H1 (cell line): ENCODE measurements at regions not wholly inside any gene's neighbourhood (a gene's known extent, or its start where the extent isn't known, plus 50 kb on each side); places are given as distances from the start of the nearest gene placed in this dataset.

Experiments
- CTCF ChIA-PET: fragments of 300-600 bp; sonication (Branson Sonifier 250); formaldehyde crosslinking; loops from one replicate; lab custom pipeline; 2021; ENCODE audit not compliant: partially characterized antibody; lab: Charles Lee
- POLR2A ChIA-PET: fragments of 300-600 bp; sonication (Branson Sonifier 250); formaldehyde crosslinking; loops from one replicate; lab custom pipeline; 2021; ENCODE audit warnings: inconsistent platforms; ENCODE audit not compliant: partially characterized antibody; lab: Charles Lee
- DNase-seq, 2 experiments: peaks; one replicate each; pipeline versions ENCODE4 v3.0.0 to v3.0.0-alpha.2; 2010 to 2022; ENCODE audit warnings: low spot score in 2 of 2, low read depth in 1 of 2, mixed read lengths in 1 of 2
- FAIRE-seq: peaks from 2 replicates; lab custom pipeline; 2011; peaks lifted over from hg19 to GRCh38; lab: Jason Lieb, UNC
- H2AFZ ChIP-seq: 2 replicates; pipeline ENCODE4 v1.8.1; 2012; ENCODE audit warnings: low read length, inconsistent platforms
- H2AK5ac ChIP-seq: 2 replicates; pipeline ENCODE4 v1.6.1; 2013; ENCODE audit warnings: low read depth, low read length
- H2BK120ac ChIP-seq: replicated peaks from 2 replicates; pipeline ENCODE3; 2013; ENCODE audit warnings: low read depth, low read length, inconsistent platforms
- H2BK12ac ChIP-seq: 2 replicates; pipeline ENCODE4 v1.6.1; 2013; ENCODE audit warnings: low read depth, low read length
- H2BK15ac ChIP-seq: 2 replicates; pipeline ENCODE4 v1.6.1; 2013; ENCODE audit warnings: low read length
- H2BK20ac ChIP-seq: 2 replicates; pipeline ENCODE4 v1.6.1; 2013; ENCODE audit warnings: low read length
- H2BK5ac ChIP-seq: 2 replicates; pipeline ENCODE4 v1.6.1; 2013; ENCODE audit warnings: low read depth, low read length
- H3K14ac ChIP-seq: 2 replicates; pipeline ENCODE4 v1.6.1; 2013; ENCODE audit warnings: inconsistent platforms; ENCODE audit not compliant: insufficient read length
- H3K18ac ChIP-seq: 2 replicates; pipeline ENCODE4 v1.6.1; 2013; ENCODE audit warnings: low read length; ENCODE audit errors: extremely low read depth
- H3K23ac ChIP-seq: 2 replicates; pipeline ENCODE4 v1.6.1; 2013; ENCODE audit warnings: inconsistent platforms; ENCODE audit not compliant: insufficient read length
- H3K23me2 ChIP-seq: 2 replicates; pipeline ENCODE4 v1.6.1; 2013; ENCODE audit warnings: low read depth, low read length
- H3K27ac ChIP-seq: 2 replicates; pipeline ENCODE4 v1.6.1; 2011; ENCODE audit warnings: low read depth, low read length, inconsistent platforms
- H3K27me3 ChIP-seq, 4 experiments: replicated peaks in 1 of 4; 1 replicate in 1 of 4; 2 replicates in 3 of 4; pipeline versions ENCODE4 v1.6.1 to v1.8.1; 2011 to 2013; ENCODE audit warnings: low read length in 3 of 4, mild to moderate bottlenecking in 3 of 4, inconsistent platforms in 2 of 4, mixed read lengths in 2 of 4, moderate library complexity in 1 of 4; ENCODE audit not compliant: control insufficient read depth in 3 of 4, insufficient read depth in 3 of 4; ENCODE audit errors: extremely low read depth in 1 of 4
- H3K36me3 ChIP-seq, 4 experiments: 2 replicates each; pipeline versions ENCODE4 v1.6.1 to v1.8.1; 2011 to 2013; ENCODE audit warnings: mild to moderate bottlenecking in 4 of 4, low read length in 3 of 4, moderate library complexity in 2 of 4, control low read depth in 1 of 4, inconsistent platforms in 1 of 4; ENCODE audit not compliant: insufficient read depth in 4 of 4, control insufficient read depth in 2 of 4
- H3K4ac ChIP-seq: replicated peaks from 2 replicates; pipeline ENCODE3; 2013; ENCODE audit warnings: low read length, low read depth, mixed read lengths, inconsistent platforms; ENCODE audit not compliant: insufficient read length
- H3K4me1 ChIP-seq, 4 experiments: replicated peaks in 1 of 4; 1 replicate in 1 of 4; 2 replicates in 3 of 4; pipeline versions ENCODE4 v1.6.1 to v1.8.1; 2011 to 2013; ENCODE audit warnings: low read length in 3 of 4, inconsistent platforms in 2 of 4, mixed read lengths in 1 of 4; ENCODE audit not compliant: insufficient read depth in 4 of 4, control insufficient read depth in 3 of 4
- H3K4me2 ChIP-seq, 2 experiments: 2 replicates each; pipeline versions ENCODE4 v1.6.1 to v1.8.1; 2011 to 2013; ENCODE audit warnings: low read depth in 2 of 2, low read length in 2 of 2, control low read depth in 1 of 2, inconsistent platforms in 1 of 2, mild to moderate bottlenecking in 1 of 2; ENCODE audit not compliant: insufficient read depth in 1 of 2
- H3K4me3 ChIP-seq, 4 experiments: fragments of 200-600, 300-600 bp in 1 of 4; sonication (generic), shearing (Covaris generic), sonication (Bioruptor Twin) in 1 of 4; 2 replicates each; pipeline versions ENCODE4 v1.5.1 to v1.8.1; 2011 to 2016; ENCODE audit warnings: low read length in 4 of 4, low read depth in 3 of 4, control low read depth in 2 of 4, inconsistent platforms in 2 of 4, mild to moderate bottlenecking in 2 of 4, mixed read lengths in 1 of 4, moderate library complexity in 1 of 4; ENCODE audit not compliant: insufficient read depth in 2 of 4; ENCODE audit errors: extremely low read depth in 1 of 4
- H3K56ac ChIP-seq: replicated peaks from 2 replicates; pipeline ENCODE3; 2013; ENCODE audit warnings: low read depth, mild to moderate bottlenecking, mixed read lengths, low read length, inconsistent platforms; ENCODE audit not compliant: insufficient read length
- H3K79me1 ChIP-seq: 2 replicates; pipeline ENCODE4 v1.6.1; 2013; ENCODE audit warnings: low read depth, low read length, control low read depth
- H3K79me2 ChIP-seq, 2 experiments: 2 replicates each; pipeline versions ENCODE4 v1.6.1 to v1.8.1; 2012 to 2013; ENCODE audit warnings: low read length in 2 of 2, mild to moderate bottlenecking in 2 of 2, inconsistent platforms in 1 of 2; ENCODE audit not compliant: insufficient read depth in 2 of 2, control insufficient read depth in 1 of 2
- H3K9ac ChIP-seq, 4 experiments: replicated peaks in 1 of 4; 1 replicate in 1 of 4; 2 replicates in 3 of 4; pipeline versions ENCODE4 v1.6.1 to v1.8.1; 2011 to 2013; ENCODE audit warnings: low read depth in 3 of 4, low read length in 3 of 4, control low read depth in 2 of 4, mild to moderate bottlenecking in 2 of 4, moderate library complexity in 2 of 4, inconsistent platforms in 1 of 4; ENCODE audit errors: extremely low read depth in 1 of 4
- H3K9me3 ChIP-seq, 2 experiments: 2 replicates each; pipeline versions ENCODE4 v1.6.1 to v1.8.1; 2012 to 2013; ENCODE audit warnings: mild to moderate bottlenecking in 2 of 2, moderate library complexity in 2 of 2, control low read depth in 1 of 2, inconsistent platforms in 1 of 2, low read depth in 1 of 2, low read length in 1 of 2, mixed read lengths in 1 of 2; ENCODE audit not compliant: insufficient read depth in 2 of 2
- H4K20me1 ChIP-seq, 2 experiments: replicated peaks in 1 of 2; 2 replicates each; pipeline versions ENCODE3 to v1.8.1; 2011 to 2013; ENCODE audit warnings: inconsistent platforms in 2 of 2, low read length in 2 of 2, mild to moderate bottlenecking in 1 of 2; ENCODE audit not compliant: insufficient read depth in 2 of 2, control insufficient read depth in 1 of 2
- H4K5ac ChIP-seq: 2 replicates; pipeline ENCODE4 v1.6.1; 2013; ENCODE audit warnings: low read length, low read depth, mixed read lengths, inconsistent platforms; ENCODE audit not compliant: insufficient read length
- H4K8ac ChIP-seq: 2 replicates; pipeline ENCODE4 v1.8.0; 2013; ENCODE audit warnings: mild to moderate bottlenecking, moderate library complexity, low read length, inconsistent platforms; ENCODE audit not compliant: insufficient read depth; ENCODE audit errors: extremely low read depth
- H4K91ac ChIP-seq: replicated peaks from 2 replicates; pipeline ENCODE3; 2013; ENCODE audit warnings: low read length, mixed read lengths, inconsistent platforms; ENCODE audit not compliant: insufficient read length
- CBX5 ChIP-seq: fragments of 300-800, 300-1000 bp; sonication (generic); IDR thresholded peaks from 2 replicates; pipeline ENCODE4 v1.7.1; 2016; ENCODE audit warnings: antibody characterized with exemption, low read length, low read depth
- CTCF ChIP-seq, 3 experiments: IDR thresholded peaks; 1 replicate in 2 of 3; 2 replicates in 1 of 3; pipeline versions ENCODE4 v1.5.1 to v1.6.1; 2011; ENCODE audit warnings: low read length in 3 of 3, mild to moderate bottlenecking in 3 of 3, inconsistent platforms in 2 of 3, low read depth in 1 of 3, moderate library complexity in 1 of 3; ENCODE audit not compliant: insufficient read depth in 1 of 3; ENCODE audit errors: control extremely low read depth in 1 of 3
- KDM5A ChIP-seq: fragments of 200-600 bp; IDR thresholded peaks from 2 replicates; pipeline ENCODE4 v1.7.1; 2012; ENCODE audit warnings: mild to moderate bottlenecking, low read length, inconsistent platforms, mixed read lengths
- TEAD4 ChIP-seq: IDR thresholded peaks from 2 replicates; pipeline ENCODE4 v1.6.1; 2012; ENCODE audit warnings: low read depth, low read length, inconsistent platforms, mixed read lengths
- USF2 ChIP-seq: IDR thresholded peaks from 2 replicates; pipeline ENCODE4 v1.6.1; 2011; ENCODE audit warnings: low read length, improper control_type of control experiment

- no peak overlapping the region for H3K56ac ChIP-seq
- no peaks in the 10 kb centered on the region for H3K36me3 ChIP-seq
- H2BK12ac ChIP-seq: no peak overlapping the region
- TF ChIP-seq KDM5A (no peak), USF2 (no peak), CTCF (IDR thresholded peaks at IDR 0.05; ENCODE audit: control extremely low read depth in 1 of 3, insufficient read depth in 1 of 3, low read depth in 1 of 3, low read length in 3 of 3) (no peak), CBX5 (no peak), TEAD4 (no peak)
- no peak overlapping the region for H4K91ac ChIP-seq
- no peaks in the 10 kb centered on the region for H3K79me2 ChIP-seq
- H3K4ac ChIP-seq: no peak overlapping the region
- no peaks in the 10 kb centered on the region for H3K79me1 ChIP-seq
- H3K14ac ChIP-seq: no peak overlapping the region
- H3K4me3 ChIP-seq: no peak overlapping the region
- DNase-seq: no peak
- no peak overlapping the region for H2BK20ac ChIP-seq
- H3K9me3 ChIP-seq: no peaks in the 10 kb centered on the region
- ChIA-PET POLR2A (interaction anchor here (0.6 to 0.7 kb wide), 2 partner anchors 23 to 177 kb away, joined by 3 read pairs; no protein-coding TSS in a partner anchor), CTCF (interaction anchor here (0.6 to 0.7 kb wide), 2 partner anchors 114 to 240 kb away, joined by 3 to 4 read pairs; no protein-coding TSS in a partner anchor)
- no peak overlapping the region for H3K18ac ChIP-seq
- no peaks in the 10 kb centered on the region for H3K23me2 ChIP-seq
- no peak overlapping the region for H4K8ac ChIP-seq
- no peak overlapping the region for H3K4me2 ChIP-seq
- no peaks in the 10 kb centered on the region for H3K27me3 ChIP-seq
- H2AFZ ChIP-seq: no peak overlapping the region
- no peaks in the 10 kb centered on the region for H3K4me1 ChIP-seq
- H2BK5ac ChIP-seq: no peak overlapping the region
- no peak overlapping the region for H4K5ac ChIP-seq
- no peak overlapping the region for H3K23ac ChIP-seq
- H2AK5ac ChIP-seq: no peak overlapping the region
- H3K27ac ChIP-seq: no peak overlapping the region
- no peak for FAIRE-seq
- peaks cover 0 to 2% of the 10 kb centered on the region in 2 experiments for H4K20me1 ChIP-seq
- H2BK120ac ChIP-seq: no peak overlapping the region
- H2BK15ac ChIP-seq: no peak overlapping the region
- H3K9ac ChIP-seq: no peak overlapping the region
These were observed 123.8 kb upstream of the IVNS1ABP start for GRCh38 chr1:185440877-185441276.
